ENCODE measurements at regions not wholly inside any gene's neighbourhood (a gene's known extent, or its start where the extent isn't known, plus 50 kb on each side); places are given as distances from the start of the nearest gene placed in this dataset.

- no peak for DNase-seq (ENCODE audit: low read depth in 2 of 2)
Observed at GRCh38 chr3:44055951-44056350, 185.7 kb upstream of the TOPAZ1 start.

GRCh38 chr3:44056446-44057240, 185.0 kb upstream of the TOPAZ1 start:
- no peak for DNase-seq (ENCODE audit: low read depth in 2 of 2)

GRCh38 chr3:44058022-44058867, 183.4 kb upstream of the TOPAZ1 start:
- DNase-seq (ENCODE audit: low read depth in 2 of 2) = peak; percentile 35 to 54

GRCh38 chr3:44058868-44059203, 182.8 kb upstream of the TOPAZ1 start:
- DNase-seq (ENCODE audit: low read depth in 2 of 2) = no peak

GRCh38 chr3:44060164-44060563, 181.5 kb upstream of the TOPAZ1 start:
- no peak for DNase-seq (ENCODE audit: low read depth in 2 of 2)

- no peak for DNase-seq (ENCODE audit: low read depth in 2 of 2)
Observed at GRCh38 chr3:44061268-44061667, 180.4 kb upstream of the TOPAZ1 start.

- DNase-seq (ENCODE audit: low read depth in 2 of 2) = no peak
Observed at GRCh38 chr3:44061961-44062360, 179.7 kb upstream of the TOPAZ1 start.

- no peak for DNase-seq (ENCODE audit: low read depth in 2 of 2)
Observed at GRCh38 chr3:44065311-44066094, 176.2 kb upstream of the TOPAZ1 start.

GRCh38 chr3:44066806-44067205, 174.9 kb upstream of the TOPAZ1 start:
- no peak for DNase-seq (ENCODE audit: low read depth in 2 of 2)

- no peak for DNase-seq (ENCODE audit: low read depth in 2 of 2)
Observed at GRCh38 chr3:44067431-44067830, 174.3 kb upstream of the TOPAZ1 start.

- no peak for DNase-seq (ENCODE audit: low read depth in 2 of 2)
Observed at GRCh38 chr3:44068753-44069152, 172.9 kb upstream of the TOPAZ1 start.

- no peak for DNase-seq (ENCODE audit: low read depth in 2 of 2)
Observed at GRCh38 chr3:44069276-44069675, 172.4 kb upstream of the TOPAZ1 start.

GRCh38 chr3:44070841-44071546, 170.7 kb upstream of the TOPAZ1 start:
- no peak for DNase-seq (ENCODE audit: low read depth in 2 of 2)

GRCh38 chr3:44072601-44073540, 168.8 kb upstream of the TOPAZ1 start:
- DNase-seq (ENCODE audit: low read depth in 2 of 2) = no peak

- no peak for DNase-seq (ENCODE audit: low read depth in 2 of 2)
Observed at GRCh38 chr3:44074181-44074580, 167.5 kb upstream of the TOPAZ1 start.

- no peak for DNase-seq (ENCODE audit: low read depth in 2 of 2)
Observed at GRCh38 chr3:44076221-44076829, 165.4 kb upstream of the TOPAZ1 start.

GRCh38 chr3:44077267-44077666, 164.4 kb upstream of the TOPAZ1 start:
- DNase-seq (ENCODE audit: low read depth in 2 of 2) = no peak

- DNase-seq (ENCODE audit: low read depth in 2 of 2) = no peak
Observed at GRCh38 chr3:44078863-44079262, 162.8 kb upstream of the TOPAZ1 start.

GRCh38 chr3:44079916-44080315, 161.8 kb upstream of the TOPAZ1 start:
- DNase-seq (ENCODE audit: low read depth in 2 of 2) = no peak

GRCh38 chr3:44080474-44081072, 161.1 kb upstream of the TOPAZ1 start:
- DNase-seq (ENCODE audit: low read depth in 2 of 2) = no peak
